Naive thymus-derived CD4-positive, alpha-beta T cell (primary cell): ENCODE measurements at regions not wholly inside any gene's neighbourhood (a gene's known extent, or its start where the extent isn't known, plus 50 kb on each side); places are given as distances from the start of the nearest gene placed in this dataset.

Source experiments
- ATAC-seq: fragments of 150-1000 bp; cut with Tn5 transposase; 2 replicates; pipeline ENCODE4 v1.10.0; 2021; ENCODE audit warnings: mild to moderate bottlenecking, moderate library complexity
- CTCF ChIA-PET: fragments of 350-600 bp; sonication (Branson Sonifier 250); formaldehyde crosslinking; loops from one replicate; lab custom pipeline; 2021; ENCODE audit warnings: antibody characterized with exemption; lab: Charles Lee
- POLR2A ChIA-PET: fragments of 350-600 bp; sonication (Branson Sonifier 250); formaldehyde crosslinking; loops from one replicate; lab custom pipeline; 2021; ENCODE audit warnings: antibody characterized with exemption, inconsistent platforms; lab: Charles Lee
- DNase-seq, 9 donors: peaks; one replicate each; pipeline versions ENCODE4 v3.0.0 to v3.0.0-alpha.2; 2020 to 2022; ENCODE audit warnings: mixed read lengths in 1 of 9
- H3K27ac ChIP-seq: one replicate; pipeline ENCODE4 v1.7.0; 2013; ENCODE audit warnings: mild to moderate bottlenecking, low read depth, low read length, moderate library complexity
- H3K27me3 ChIP-seq, 2 donors: one replicate each; pipeline ENCODE4 v1.7.0; 2013; ENCODE audit warnings: low read length in 2 of 2, mild to moderate bottlenecking in 2 of 2, moderate library complexity in 2 of 2; ENCODE audit not compliant: control insufficient read depth in 2 of 2, insufficient read depth in 2 of 2
- H3K36me3 ChIP-seq, 3 experiments: 1 replicate in 2 of 3; 2 replicates in 1 of 3; pipeline ENCODE4 v1.7.0; 2013; ENCODE audit warnings: low read length in 3 of 3, mild to moderate bottlenecking in 3 of 3, moderate library complexity in 1 of 3; ENCODE audit not compliant: insufficient read depth in 3 of 3, control insufficient read depth in 2 of 3
- H3K4me1 ChIP-seq, 2 donors: one replicate each; pipeline ENCODE4 v1.7.0; 2013; ENCODE audit warnings: low read length in 2 of 2, mild to moderate bottlenecking in 2 of 2, moderate library complexity in 1 of 2; ENCODE audit not compliant: control insufficient read depth in 2 of 2, insufficient read depth in 2 of 2
- H3K4me3 ChIP-seq: 2 replicates; pipeline ENCODE4 v1.7.0; 2013; ENCODE audit warnings: mild to moderate bottlenecking, low read length
- H3K9me3 ChIP-seq, 3 experiments: 1 replicate in 2 of 3; 2 replicates in 1 of 3; pipeline ENCODE4 v1.7.0; 2013; ENCODE audit warnings: low read length in 3 of 3; ENCODE audit not compliant: control insufficient read depth in 2 of 3
- H3K27ac Mint-ChIP-seq, 9 donors: one replicate each; pipeline ENCODE4 v1.8.0; 2020 to 2022; ENCODE audit warnings: mixed read lengths in 9 of 9, mild to moderate bottlenecking in 8 of 9, moderate library complexity in 5 of 9, inconsistent platforms in 2 of 9
- H3K27me3 Mint-ChIP-seq, 5 donors: one replicate each; pipeline ENCODE4 v1.8.0; 2021 to 2022; ENCODE audit warnings: mixed read lengths in 5 of 5, mild to moderate bottlenecking in 1 of 5
- H3K36me3 Mint-ChIP-seq, 5 donors: one replicate each; pipeline ENCODE4 v1.8.0; 2020 to 2022; ENCODE audit warnings: mixed read lengths in 5 of 5, mild to moderate bottlenecking in 3 of 5, inconsistent platforms in 1 of 5
- H3K4me1 Mint-ChIP-seq, 7 donors: one replicate each; pipeline ENCODE4 v1.8.0; 2020 to 2022; ENCODE audit warnings: mixed read lengths in 7 of 7, mild to moderate bottlenecking in 3 of 7, inconsistent platforms in 1 of 7
- H3K4me3 Mint-ChIP-seq, 10 donors: one replicate each; pipeline ENCODE4 v1.8.0; 2020 to 2022; ENCODE audit warnings: mild to moderate bottlenecking in 10 of 10, mixed read lengths in 10 of 10, moderate library complexity in 6 of 10, inconsistent platforms in 2 of 10
- H3K9me3 Mint-ChIP-seq, 11 donors: one replicate each; pipeline ENCODE4 v1.8.0; 2020 to 2022; ENCODE audit warnings: mixed read lengths in 11 of 11, mild to moderate bottlenecking in 4 of 11, inconsistent platforms in 1 of 11, moderate library complexity in 1 of 11
- intact Hi-C, 2 donors: fragments of 100-400 bp; cut with micrococcal nuclease; formaldehyde crosslinking; loops; one replicate each; pipeline ENCODE4 v1.15.1; 2023

DNA sequence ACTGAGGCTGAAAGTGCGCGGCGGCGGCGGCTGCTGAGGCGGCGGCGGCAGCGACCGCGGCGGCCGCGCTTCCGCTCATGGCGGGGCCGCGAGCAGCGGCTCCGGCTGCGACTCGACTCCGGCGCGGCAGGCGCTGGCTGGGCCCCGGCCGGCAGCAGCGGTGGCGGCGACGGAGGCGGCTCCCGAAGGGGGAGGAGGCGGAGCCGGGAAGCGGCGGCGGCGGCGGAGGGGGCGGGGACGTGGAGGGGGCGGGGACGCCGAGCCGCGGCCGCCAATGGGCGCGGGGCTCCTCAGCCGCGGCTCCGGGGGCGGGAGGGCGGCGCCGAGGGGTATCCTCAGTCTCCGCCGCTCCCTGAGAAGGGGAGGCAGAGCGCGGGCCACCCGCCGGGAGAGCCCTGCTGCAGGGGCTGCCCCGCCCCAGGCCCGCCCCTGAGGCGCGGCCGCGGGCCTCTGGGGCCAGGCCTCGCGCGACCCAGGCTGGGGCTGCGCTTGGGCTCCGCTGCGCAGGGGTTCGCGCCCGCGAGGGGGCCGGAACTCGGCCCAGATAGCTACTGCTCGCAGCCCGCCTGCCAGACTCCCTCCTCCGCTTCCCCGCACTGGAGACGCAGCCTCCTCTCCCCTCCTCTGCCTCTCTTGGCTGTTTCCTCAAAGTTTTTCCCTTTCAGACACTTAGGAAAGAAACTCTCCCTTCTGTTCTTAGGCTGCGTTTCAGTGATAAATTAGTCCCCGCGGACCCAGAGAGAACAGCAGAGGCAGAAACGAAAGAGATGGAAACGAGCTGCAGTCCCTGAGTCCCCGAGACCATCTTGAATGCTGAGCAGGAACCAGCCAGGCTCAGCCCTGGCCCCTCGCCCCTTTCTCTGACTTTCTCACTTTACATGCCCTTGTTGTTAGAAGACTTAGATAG lies 85.0 kb upstream of the MELK start:
- Histone ChIP-seq H3K4me1 (peaks cover 30 to 39% of the 10 kb centered on the region in 2 donors), H3K9me3 (no peaks in the 10 kb centered on the region), H3K4me3 (peak overlapping the region; percentile 77), H3K27me3 (no peaks in the 10 kb centered on the region), H3K36me3 (peaks cover 0 to 5% (median 0%) of the 10 kb centered on the region in 3 experiments), H3K27ac (peak overlapping the region; percentile 96)
- peak overlapping the region; percentile 87 to 99 (median 96) for H3K4me3 Mint-ChIP-seq
- no peaks in the 10 kb centered on the region for H3K27me3 Mint-ChIP-seq
- ATAC-seq (peak; percentile 94), DNase-seq (peak; percentile 84 to 93 (median 89))
- peak overlapping the region; percentile 95 to 100 (median 98) for H3K27ac Mint-ChIP-seq
- ChIA-PET CTCF (interaction anchor here (1.1 to 2.1 kb wide), 8 partner anchors 14 to 82 kb away, joined by 3 to 11 read pairs (median 4); no protein-coding TSS in a partner anchor), POLR2A (interaction anchor here (0.7 to 5.3 kb wide), 20 partner anchors 9 to 260 kb away, joined by 3 to 62 read pairs (median 6); partner anchors contain the start of gene RNF38)
- H3K36me3 Mint-ChIP-seq, result peaks cover 0 to 10% (median 0%) of the 10 kb centered on the region in 5 donors
- no peaks in the 10 kb centered on the region for H3K9me3 Mint-ChIP-seq
- intact Hi-C loops, result loop anchor here (1.0 to 5.0 kb wide), 13 partner anchors 16 to 633 kb away; partner anchors contain the start of genes CLTA (in 1 of the 2), GNE (in 1 of the 2), MELK (in 1 of the 2) and RNF38 (in 1 of the 2)
- peaks cover 33 to 77% (median 64%) of the 10 kb centered on the region in 7 donors for H3K4me1 Mint-ChIP-seq

GRCh38 chr9:36486933-36487481 lies 85.7 kb upstream of the MELK start:
- Mint-ChIP-seq H3K9me3 (no peaks in the 10 kb centered on the region), H3K4me3 (peak overlapping the region; percentile 74 to 97 (median 88)), H3K27me3 (no peaks in the 10 kb centered on the region), H3K4me1 (peaks cover 30 to 74% (median 62%) of the 10 kb centered on the region in 7 donors), H3K27ac (peak overlapping the region; percentile 48 to 94 (median 89)), H3K36me3 (peaks cover 0 to 10% (median 0%) of the 10 kb centered on the region in 5 donors)
- intact Hi-C loops, result loop anchor here (1.0 to 5.0 kb wide), 13 partner anchors 16 to 634 kb away; partner anchors contain the start of genes CLTA (in 1 of the 2), GNE (in 1 of the 2), MELK (in 1 of the 2) and RNF38 (in 1 of the 2)
- ATAC-seq (peak; percentile 6), DNase-seq (peak in 8 of 9 donors; percentile 36 to 63 (median 48))
- POLR2A ChIA-PET, result interaction anchor here (1.0 to 5.3 kb wide), 12 partner anchors 11 to 86 kb away, joined by 3 to 62 read pairs (median 9); partner anchors contain the start of gene RNF38
- Histone ChIP-seq H3K36me3 (peaks cover 0 to 5% (median 0%) of the 10 kb centered on the region in 3 experiments), H3K27ac (peak overlapping the region; percentile 87), H3K4me1 (peaks cover 28 to 34% of the 10 kb centered on the region in 2 donors), H3K9me3 (no peaks in the 10 kb centered on the region), H3K27me3 (no peaks in the 10 kb centered on the region), H3K4me3 (peak overlapping the region; percentile 74)
- CTCF ChIA-PET, result interaction anchor here (1.2 to 1.7 kb wide), 2 partner anchors 28 to 84 kb away, joined by 3 read pairs; no protein-coding TSS in a partner anchor

- H3K4me3 Mint-ChIP-seq, result peak overlapping the region; percentile 74 to 97 (median 88)
- peak overlapping the region; percentile 48 to 94 (median 89) for H3K27ac Mint-ChIP-seq
- peak overlapping the region; percentile 87 for H3K27ac ChIP-seq
- H3K9me3 ChIP-seq, result no peaks in the 10 kb centered on the region
- no peaks in the 10 kb centered on the region for H3K27me3 Mint-ChIP-seq
- peak in 5 of 9 donors; percentile 20 to 35 (median 24) for DNase-seq
- H3K4me3 ChIP-seq, result peak overlapping the region; percentile 74
- H3K36me3 Mint-ChIP-seq, result peaks cover 0 to 10% (median 0%) of the 10 kb centered on the region in 5 donors
- H3K4me1 ChIP-seq, result peaks cover 28 to 34% of the 10 kb centered on the region in 2 donors
- no peaks in the 10 kb centered on the region for H3K27me3 ChIP-seq
- H3K9me3 Mint-ChIP-seq, result no peaks in the 10 kb centered on the region
- peaks cover 34 to 75% (median 65%) of the 10 kb centered on the region in 7 donors for H3K4me1 Mint-ChIP-seq
- ChIA-PET CTCF (interaction anchor here (1.2 to 1.7 kb wide), 4 partner anchors 28 to 84 kb away, joined by 3 to 5 read pairs (median 3); no protein-coding TSS in a partner anchor), POLR2A (interaction anchor here (0.6 to 5.3 kb wide), 14 partner anchors 9 to 86 kb away, joined by 3 to 62 read pairs (median 6); partner anchors contain the start of gene RNF38)
- intact Hi-C loops, result loop anchor here (2.0 to 5.0 kb wide), 5 partner anchors 229 to 634 kb away; partner anchors contain the start of genes CLTA (in 1 of the 2), GNE (in 1 of the 2) and ZCCHC7 (in 1 of the 2)
- H3K36me3 ChIP-seq, result peaks cover 0 to 5% (median 0%) of the 10 kb centered on the region in 3 experiments
- ATAC-seq, result no peak
Observed at GRCh38 chr9:36486329-36486932, 86.3 kb upstream of the MELK start.

DNA sequence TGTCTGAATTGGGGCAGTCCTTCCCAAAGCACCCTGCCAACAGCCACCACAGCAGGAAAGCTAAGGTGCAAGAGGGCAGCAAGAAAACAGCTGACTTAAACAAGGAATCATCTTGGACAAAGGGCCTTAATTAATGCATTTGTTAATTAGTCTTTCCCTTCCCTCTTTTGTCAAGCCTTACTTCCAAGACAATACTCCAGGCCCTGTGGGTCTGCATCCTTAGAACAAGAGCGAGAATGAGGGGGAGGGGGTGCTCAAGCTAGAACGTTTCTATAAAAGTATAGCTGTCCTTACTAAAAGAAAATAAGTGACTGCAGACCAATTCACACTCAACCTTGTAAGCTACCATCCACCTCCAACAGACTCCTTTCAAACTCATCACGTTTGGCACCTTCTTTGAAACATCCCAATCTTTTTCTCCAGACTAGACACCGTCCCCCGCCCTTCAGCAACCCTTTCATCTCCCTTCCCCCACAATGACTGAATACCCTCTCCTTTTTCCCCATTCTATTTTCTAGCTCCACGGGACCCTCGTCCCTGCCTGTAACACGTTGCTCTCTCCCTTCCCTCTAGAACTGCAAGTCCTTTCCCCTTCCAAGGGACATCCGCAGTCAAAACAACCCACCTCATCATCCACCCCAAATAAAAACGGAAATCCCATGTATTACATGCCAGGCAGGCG lies 85.7 kb upstream of the RNF38 start:
- intact Hi-C loops, result loop anchor here (2.0 to 5.0 kb wide), 5 partner anchors 228 to 635 kb away; partner anchors contain the start of genes CLTA (in 1 of the 2), GNE (in 1 of the 2) and ZCCHC7 (in 1 of the 2)
- Mint-ChIP-seq H3K9me3 (no peaks in the 10 kb centered on the region), H3K27ac (peak overlapping the region; percentile 48 to 94 (median 89)), H3K4me1 (peaks cover 41 to 80% (median 70%) of the 10 kb centered on the region in 7 donors), H3K36me3 (peaks cover 0 to 10% (median 0%) of the 10 kb centered on the region in 5 donors), H3K27me3 (no peaks in the 10 kb centered on the region), H3K4me3 (peak overlapping the region; percentile 74 to 97 (median 88))
- Histone ChIP-seq H3K4me3 (peak overlapping the region; percentile 74), H3K27me3 (no peaks in the 10 kb centered on the region), H3K4me1 (peaks cover 28 to 34% of the 10 kb centered on the region in 2 donors), H3K9me3 (no peaks in the 10 kb centered on the region), H3K36me3 (peaks cover 0 to 5% (median 0%) of the 10 kb centered on the region in 3 experiments), H3K27ac (peak overlapping the region; percentile 87)
- DNase-seq (peak in 1 of 9 donors; percentile 10), ATAC-seq (no peak)
- ChIA-PET CTCF (interaction anchor here (0.9 to 1.7 kb wide), 4 partner anchors 13 to 83 kb away, joined by 3 to 5 read pairs (median 3); no protein-coding TSS in a partner anchor), POLR2A (interaction anchor here (0.6 to 5.3 kb wide), 14 partner anchors 9 to 264 kb away, joined by 3 to 62 read pairs (median 6); partner anchors contain the start of gene RNF38)

GRCh38 chr9:36484124-36484523 lies 84.1 kb upstream of the RNF38 start:
- Mint-ChIP-seq H3K4me1 (peaks cover 37 to 74% (median 65%) of the 10 kb centered on the region in 7 donors), H3K36me3 (peaks cover 0 to 10% (median 4%) of the 10 kb centered on the region in 5 donors), H3K27ac (peak overlapping the region in 8 of 9 donors; percentile 10 to 89 (median 54)), H3K27me3 (no peaks in the 10 kb centered on the region), H3K4me3 (peak overlapping the region in 6 of 10 donors; percentile 5 to 55 (median 40)), H3K9me3 (no peaks in the 10 kb centered on the region)
- Histone ChIP-seq H3K4me3 (no peak overlapping the region), H3K27me3 (no peaks in the 10 kb centered on the region), H3K9me3 (no peaks in the 10 kb centered on the region), H3K27ac (no peak overlapping the region), H3K36me3 (peaks cover 0 to 5% (median 0%) of the 10 kb centered on the region in 3 experiments), H3K4me1 (peaks cover 23 to 28% of the 10 kb centered on the region in 2 donors)
- intact Hi-C loops, result no loop called here
- no peak for ATAC-seq
- ChIA-PET POLR2A (interaction anchor here (0.8 to 5.3 kb wide), 2 partner anchors 26 to 294 kb away, joined by 3 to 62 read pairs; no protein-coding TSS in a partner anchor), CTCF (no interaction called here)
- DNase-seq, result no peak
